RKO (cell line): ENCODE measurements at regions not wholly inside any gene's neighbourhood (a gene's known extent, or its start where the extent isn't known, plus 50 kb on each side); places are given as distances from the start of the nearest gene placed in this dataset.

Source experiments
- DNase-seq: peaks from one replicate; pipeline ENCODE4 v3.0.0-alpha.2; 2016; ENCODE audit warnings: low spot score

GRCh38 chr4:156237231-156237630, 283.6 kb upstream of the CTSO start:
- no peak for DNase-seq

GRCh38 chr4:156230176-156230575, 276.5 kb upstream of the CTSO start:
- no peak for DNase-seq

- no peak for DNase-seq
Observed at GRCh38 chr4:156228676-156229075, 275.0 kb upstream of the CTSO start.

GRCh38 chr4:156227321-156227720, 273.7 kb upstream of the CTSO start:
- DNase-seq = no peak

GRCh38 chr4:156223985-156224384, 270.3 kb upstream of the CTSO start:
- DNase-seq = no peak

- DNase-seq = no peak
Observed at GRCh38 chr4:156217236-156217635, 263.6 kb upstream of the CTSO start.

- no peak for DNase-seq
Observed at GRCh38 chr4:156201050-156201449, 247.4 kb upstream of the CTSO start.

GRCh38 chr4:156198511-156198910, 244.8 kb upstream of the CTSO start:
- DNase-seq = no peak

GRCh38 chr4:156197216-156197615, 243.6 kb upstream of the CTSO start:
- DNase-seq = no peak

GRCh38 chr4:156196722-156197121, 243.1 kb upstream of the CTSO start:
- no peak for DNase-seq

- DNase-seq = no peak
Observed at GRCh38 chr4:156195914-156196313, 242.2 kb upstream of the CTSO start.

- peak; percentile 1 for DNase-seq
Observed at GRCh38 chr4:156194896-156195295, 241.2 kb upstream of the CTSO start.

GRCh38 chr4:156193800-156194199, 240.1 kb upstream of the CTSO start:
- no peak for DNase-seq

- DNase-seq = no peak
Observed at GRCh38 chr4:156193106-156193505, 239.4 kb upstream of the CTSO start.

GRCh38 chr4:156192033-156192432, 238.4 kb upstream of the CTSO start:
- DNase-seq = no peak

GRCh38 chr4:156191044-156191781, 237.5 kb upstream of the CTSO start:
- DNase-seq = no peak

- DNase-seq = no peak
Observed at GRCh38 chr4:156190615-156191014, 236.9 kb upstream of the CTSO start.

GRCh38 chr4:156188596-156188995, 234.9 kb upstream of the CTSO start:
- DNase-seq = no peak

GRCh38 chr4:156186111-156186510, 232.4 kb upstream of the CTSO start:
- no peak for DNase-seq

- no peak for DNase-seq
Observed at GRCh38 chr4:156185514-156186055, 231.9 kb upstream of the CTSO start.

GRCh38 chr4:156182269-156182668, 228.6 kb upstream of the CTSO start:
- DNase-seq = no peak

- no peak for DNase-seq
Observed at GRCh38 chr4:156177941-156178340, 224.3 kb upstream of the CTSO start.

- no peak for DNase-seq
Observed at GRCh38 chr4:156176896-156177295, 223.2 kb upstream of the CTSO start.

- DNase-seq = no peak
Observed at GRCh38 chr4:156173937-156174336, 220.3 kb upstream of the CTSO start.
